NB4 (cell line): ENCODE measurements at regions not wholly inside any gene's neighbourhood (a gene's known extent, or its start where the extent isn't known, plus 50 kb on each side); places are given as distances from the start of the nearest gene placed in this dataset.

Experiments used
- DNase-seq: peaks from one replicate; pipeline ENCODE4 v3.0.0; 2010; ENCODE audit warnings: low read depth
- H3K4me3 ChIP-seq: one replicate; pipeline ENCODE4 v1.5.1; 2011; ENCODE audit warnings: mild to moderate bottlenecking, low read depth, low read length, moderate library complexity
- CTCF ChIP-seq: IDR thresholded peaks from one replicate; pipeline ENCODE4 v1.5.1; 2012; ENCODE audit warnings: low read depth, low read length
- MAX ChIP-seq: IDR thresholded peaks from 2 replicates; pipeline ENCODE4 v1.6.1; 2011; ENCODE audit warnings: low read depth, low read length
- MYC ChIP-seq: IDR thresholded peaks from 2 replicates; pipeline ENCODE4 v1.6.1; 2011; ENCODE audit warnings: low read depth, low read length
- POLR2A ChIP-seq: IDR thresholded peaks from 2 replicates; pipeline ENCODE4 v1.6.1; 2011; ENCODE audit warnings: mild to moderate bottlenecking; ENCODE audit not compliant: insufficient read length; ENCODE audit errors: extremely low read depth

GRCh38 chr21:21907271-21907670 lies 909.1 kb downstream of the NCAM2 start:
- no peak overlapping the region for H3K4me3 ChIP-seq
- TF ChIP-seq MYC (no peak), POLR2A (no peak), CTCF (no peak), MAX (no peak)
- no peak for DNase-seq

DNA sequence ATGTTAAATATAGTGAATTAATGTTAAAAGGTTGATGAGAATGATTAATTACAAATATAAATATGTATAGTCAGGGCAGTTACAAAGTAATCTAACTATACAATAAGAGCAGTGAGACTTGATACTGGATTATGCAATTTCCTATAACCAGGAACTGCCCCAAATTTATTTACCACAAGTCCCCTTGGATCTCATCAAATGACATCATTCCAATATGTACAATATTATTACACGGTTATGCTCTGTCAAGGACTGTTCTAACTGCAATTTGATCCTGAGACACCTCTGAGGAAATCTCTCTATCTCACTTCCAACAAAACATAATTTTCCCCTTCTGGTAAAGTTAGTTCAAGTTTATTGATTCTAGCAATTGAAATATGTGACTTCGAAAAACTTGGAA lies 917.6 kb downstream of the NCAM2 start:
- DNase-seq = no peak
- no peak for TF ChIP-seq CTCF
- TF ChIP-seq MAX = no peak
- TF ChIP-seq MYC = no peak
- TF ChIP-seq POLR2A = no peak
- H3K4me3 ChIP-seq = no peak overlapping the region

DNA sequence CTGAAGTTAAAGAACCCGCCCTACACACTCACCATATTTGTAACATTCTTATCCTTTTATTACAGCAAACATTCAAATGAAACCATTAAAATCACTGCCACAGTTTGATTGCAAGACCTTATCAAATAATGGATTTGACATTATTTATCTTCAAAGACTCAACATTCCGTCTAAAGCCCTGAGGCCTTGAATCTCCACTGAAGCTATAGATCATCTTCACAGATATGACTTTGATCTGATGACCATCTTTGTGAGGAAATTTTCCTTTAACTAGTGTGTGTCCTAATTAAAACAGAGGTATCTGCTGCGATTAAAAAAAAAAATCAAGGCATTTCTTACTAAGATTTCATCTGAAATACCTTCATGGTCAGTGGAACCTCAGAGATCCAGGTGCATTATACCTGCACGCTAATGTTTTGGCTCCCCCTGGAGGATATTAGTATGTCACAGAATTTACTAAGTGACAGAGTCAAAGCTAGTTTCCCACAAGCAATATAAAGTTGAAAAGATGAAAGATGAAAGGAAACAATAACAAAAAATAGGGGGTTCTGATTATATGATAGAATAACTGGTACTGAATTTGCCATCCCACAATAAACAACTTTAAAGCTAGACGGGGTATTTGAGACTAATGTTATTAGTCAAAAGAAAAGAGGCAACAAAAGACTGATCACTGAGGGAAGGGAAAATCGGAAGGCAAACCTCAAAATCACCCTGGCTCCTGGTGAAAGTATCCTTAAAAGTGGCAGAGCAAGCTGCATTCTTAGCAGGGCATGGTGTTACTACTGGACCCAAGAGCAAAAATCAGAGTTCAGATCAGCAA lies 923.4 kb downstream of the NCAM2 start:
- H3K4me3 ChIP-seq = no peak overlapping the region
- DNase-seq = peak; percentile 11
- TF ChIP-seq MYC = no peak
- TF ChIP-seq POLR2A = no peak
- TF ChIP-seq CTCF = peak; percentile 43
- TF ChIP-seq MAX = no peak

DNA sequence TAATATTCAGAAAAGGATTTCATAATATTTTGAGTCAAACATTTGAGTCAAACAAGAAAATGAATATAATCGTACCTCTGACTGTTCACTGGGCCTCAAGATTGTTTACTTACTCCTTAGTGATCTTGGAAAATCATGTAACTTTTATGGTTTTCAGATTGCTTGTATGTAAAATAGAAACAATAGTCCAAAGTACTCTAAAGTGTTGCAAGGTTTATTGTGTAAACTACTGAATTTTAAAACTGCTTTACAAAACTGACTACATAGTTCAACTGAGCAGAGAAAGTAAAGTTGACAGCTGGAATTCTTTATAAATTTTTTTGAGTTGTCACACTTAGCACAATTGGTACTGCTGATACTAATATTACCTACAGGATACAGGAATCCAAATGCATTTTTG lies 931.0 kb downstream of the NCAM2 start:
- no peak overlapping the region for H3K4me3 ChIP-seq
- TF ChIP-seq MAX (no peak), CTCF (no peak), MYC (no peak), POLR2A (no peak)
- no peak for DNase-seq

GRCh38 chr21:21929789-21930188 lies 931.6 kb downstream of the NCAM2 start:
- no peak overlapping the region for H3K4me3 ChIP-seq
- DNase-seq = no peak
- TF ChIP-seq POLR2A (no peak), MAX (no peak), MYC (no peak), CTCF (no peak)
